ENCODE measurements at regions not wholly inside any gene's neighbourhood (a gene's known extent, or its start where the extent isn't known, plus 50 kb on each side); places are given as distances from the start of the nearest gene placed in this dataset.

GRCh38 chr18:38052879-38053590, 487.4 kb upstream of the CELF4 start:
- TF ChIP-seq, protein P1, sequence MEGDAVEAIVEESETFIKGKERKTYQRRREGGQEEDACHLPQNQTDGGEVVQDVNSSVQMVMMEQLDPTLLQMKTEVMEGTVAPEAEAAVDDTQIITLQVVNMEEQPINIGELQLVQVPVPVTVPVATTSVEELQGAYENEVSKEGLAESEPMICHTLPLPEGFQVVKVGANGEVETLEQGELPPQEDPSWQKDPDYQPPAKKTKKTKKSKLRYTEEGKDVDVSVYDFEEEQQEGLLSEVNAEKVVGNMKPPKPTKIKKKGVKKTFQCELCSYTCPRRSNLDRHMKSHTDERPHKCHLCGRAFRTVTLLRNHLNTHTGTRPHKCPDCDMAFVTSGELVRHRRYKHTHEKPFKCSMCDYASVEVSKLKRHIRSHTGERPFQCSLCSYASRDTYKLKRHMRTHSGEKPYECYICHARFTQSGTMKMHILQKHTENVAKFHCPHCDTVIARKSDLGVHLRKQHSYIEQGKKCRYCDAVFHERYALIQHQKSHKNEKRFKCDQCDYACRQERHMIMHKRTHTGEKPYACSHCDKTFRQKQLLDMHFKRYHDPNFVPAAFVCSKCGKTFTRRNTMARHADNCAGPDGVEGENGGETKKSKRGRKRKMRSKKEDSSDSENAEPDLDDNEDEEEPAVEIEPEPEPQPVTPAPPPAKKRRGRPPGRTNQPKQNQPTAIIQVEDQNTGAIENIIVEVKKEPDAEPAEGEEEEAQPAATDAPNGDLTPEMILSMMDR (IDR thresholded peaks at IDR 0.05) = no peak
- no peak for TF ChIP-seq POLR2AphosphoS5 (IDR thresholded peaks at IDR 0.05)

Measured in sigmoid colon (tissue), 4 donors.